Neutrophil (primary cell): ENCODE measurements at regions not wholly inside any gene's neighbourhood (a gene's known extent, or its start where the extent isn't known, plus 50 kb on each side); places are given as distances from the start of the nearest gene placed in this dataset.

ENCODE experiments used
- H3K27ac ChIP-seq: fragments of 200-600 bp; sonication (generic); 2 replicates; pipeline ENCODE4 v1.5.1; 2016; ENCODE audit warnings: mild to moderate bottlenecking, moderate library complexity
- H3K27me3 ChIP-seq: fragments of 200-600 bp; sonication (generic); 2 replicates; pipeline ENCODE4 v1.6.0; 2016; ENCODE audit warnings: mild to moderate bottlenecking
- H3K36me3 ChIP-seq: fragments of 200-600 bp; sonication (generic); 2 replicates; pipeline ENCODE4 v1.5.1; 2017
- H3K4me1 ChIP-seq, 2 experiments: fragments of 200-600 bp in 1 of 2; sonication (generic) in 1 of 2; 1 replicate in 1 of 2; 2 replicates in 1 of 2; pipeline versions ENCODE4 v1.5.1 to v1.6.1; 2013 to 2016; ENCODE audit warnings: low read depth in 1 of 2, low read length in 1 of 2, mild to moderate bottlenecking in 1 of 2, moderate library complexity in 1 of 2; ENCODE audit not compliant: control insufficient read depth in 1 of 2, insufficient read depth in 1 of 2
- H3K4me3 ChIP-seq, 2 experiments: fragments of 200-600 bp in 1 of 2; sonication (generic) in 1 of 2; 1 replicate in 1 of 2; 2 replicates in 1 of 2; pipeline ENCODE4 v1.5.1; 2013 to 2016; ENCODE audit warnings: low read depth in 1 of 2, low read length in 1 of 2, mild to moderate bottlenecking in 1 of 2, moderate library complexity in 1 of 2
- H3K9me3 ChIP-seq: fragments of 200-600 bp; sonication (generic); 2 replicates; pipeline ENCODE4 v1.5.1; 2016
- TF ChIP-seq, protein P1 (sequence below): fragments of 200-600 bp; sonication (generic); IDR thresholded peaks from 2 replicates; pipeline ENCODE4 v1.5.1; 2016; ENCODE audit warnings: antibody characterized with exemption

DNA sequence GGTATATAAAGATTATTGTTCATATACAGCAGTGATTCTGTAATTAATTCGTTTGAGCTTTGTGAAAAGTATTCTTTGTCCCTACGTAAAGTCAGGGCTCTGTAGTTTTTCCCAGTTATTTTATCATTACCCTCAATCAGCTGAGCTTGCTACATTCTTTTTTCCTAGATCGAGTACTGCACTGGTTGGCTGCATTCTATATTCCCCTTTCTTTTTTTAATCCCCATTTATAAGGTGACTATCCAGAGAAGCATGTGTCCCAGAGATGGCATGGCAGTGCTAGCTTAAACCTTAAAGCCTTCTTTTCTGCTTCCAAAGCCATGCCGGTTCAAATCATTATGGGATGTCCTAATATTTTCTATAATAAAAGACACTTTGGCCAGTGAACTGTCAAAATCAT lies 230.1 kb upstream of the CELF2 start:
- H3K27ac ChIP-seq, result no peak overlapping the region
- H3K9me3 ChIP-seq, result no peaks in the 10 kb centered on the region
- H3K4me3 ChIP-seq, result no peak overlapping the region
- H3K4me1 ChIP-seq, result peaks cover 15 to 20% of the 10 kb centered on the region in 2 experiments
- no peaks in the 10 kb centered on the region for H3K36me3 ChIP-seq
- peaks cover 56% of the 10 kb centered on the region for H3K27me3 ChIP-seq
- TF ChIP-seq, protein P1, sequence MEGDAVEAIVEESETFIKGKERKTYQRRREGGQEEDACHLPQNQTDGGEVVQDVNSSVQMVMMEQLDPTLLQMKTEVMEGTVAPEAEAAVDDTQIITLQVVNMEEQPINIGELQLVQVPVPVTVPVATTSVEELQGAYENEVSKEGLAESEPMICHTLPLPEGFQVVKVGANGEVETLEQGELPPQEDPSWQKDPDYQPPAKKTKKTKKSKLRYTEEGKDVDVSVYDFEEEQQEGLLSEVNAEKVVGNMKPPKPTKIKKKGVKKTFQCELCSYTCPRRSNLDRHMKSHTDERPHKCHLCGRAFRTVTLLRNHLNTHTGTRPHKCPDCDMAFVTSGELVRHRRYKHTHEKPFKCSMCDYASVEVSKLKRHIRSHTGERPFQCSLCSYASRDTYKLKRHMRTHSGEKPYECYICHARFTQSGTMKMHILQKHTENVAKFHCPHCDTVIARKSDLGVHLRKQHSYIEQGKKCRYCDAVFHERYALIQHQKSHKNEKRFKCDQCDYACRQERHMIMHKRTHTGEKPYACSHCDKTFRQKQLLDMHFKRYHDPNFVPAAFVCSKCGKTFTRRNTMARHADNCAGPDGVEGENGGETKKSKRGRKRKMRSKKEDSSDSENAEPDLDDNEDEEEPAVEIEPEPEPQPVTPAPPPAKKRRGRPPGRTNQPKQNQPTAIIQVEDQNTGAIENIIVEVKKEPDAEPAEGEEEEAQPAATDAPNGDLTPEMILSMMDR, result no peak

DNA sequence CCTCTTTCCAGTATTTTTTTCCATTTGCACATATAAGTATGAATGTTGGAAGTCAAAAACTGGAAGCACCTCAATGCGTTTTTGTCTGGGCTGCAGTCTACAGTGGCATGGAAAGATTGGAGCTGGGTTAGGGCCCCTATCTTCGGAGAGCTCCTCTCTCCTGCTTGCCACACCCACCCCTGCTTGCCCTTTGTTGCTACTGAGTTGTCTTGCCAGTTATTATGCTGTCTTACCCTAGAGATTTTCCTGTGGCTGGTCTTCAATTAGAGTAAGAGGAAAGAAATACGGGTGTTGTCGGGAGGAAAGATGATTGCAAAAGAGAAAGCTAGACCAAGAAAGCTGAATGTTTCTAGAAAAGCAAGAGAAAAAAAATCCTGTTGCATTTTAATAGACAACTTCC lies 228.9 kb upstream of the CELF2 start:
- Histone ChIP-seq H3K9me3 (no peaks in the 10 kb centered on the region), H3K4me1 (peaks cover 15 to 20% of the 10 kb centered on the region in 2 experiments), H3K4me3 (no peak overlapping the region), H3K27ac (no peak overlapping the region), H3K27me3 (peaks cover 45% of the 10 kb centered on the region), H3K36me3 (no peaks in the 10 kb centered on the region)
- TF ChIP-seq, protein P1, result no peak

DNA sequence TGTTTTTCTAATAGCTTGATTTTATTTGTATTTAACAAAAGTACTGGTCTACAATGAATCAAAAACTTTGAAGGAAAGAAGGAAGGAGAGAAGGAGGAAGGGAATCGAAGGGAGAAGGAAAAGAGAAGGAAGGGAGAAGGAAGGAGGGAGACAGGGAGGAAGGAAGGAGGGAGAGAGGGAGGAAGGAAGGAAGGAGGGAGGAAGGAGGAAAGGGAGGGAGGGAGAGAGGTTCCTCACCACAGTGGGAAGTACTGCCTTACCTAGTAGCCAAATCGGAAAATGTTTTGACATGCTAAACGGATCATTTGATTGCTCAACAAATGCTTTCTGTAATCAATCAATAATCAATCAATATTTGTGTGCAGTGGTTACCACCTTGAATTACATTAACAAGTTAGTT lies 225.8 kb upstream of the CELF2 start:
- Histone ChIP-seq H3K36me3 (no peaks in the 10 kb centered on the region), H3K27me3 (peaks cover 48% of the 10 kb centered on the region), H3K4me1 (peaks cover under 1 to 9% of the 10 kb centered on the region in 2 experiments), H3K27ac (no peak overlapping the region), H3K4me3 (no peak overlapping the region), H3K9me3 (no peaks in the 10 kb centered on the region)
- TF ChIP-seq, protein P1, result no peak

DNA sequence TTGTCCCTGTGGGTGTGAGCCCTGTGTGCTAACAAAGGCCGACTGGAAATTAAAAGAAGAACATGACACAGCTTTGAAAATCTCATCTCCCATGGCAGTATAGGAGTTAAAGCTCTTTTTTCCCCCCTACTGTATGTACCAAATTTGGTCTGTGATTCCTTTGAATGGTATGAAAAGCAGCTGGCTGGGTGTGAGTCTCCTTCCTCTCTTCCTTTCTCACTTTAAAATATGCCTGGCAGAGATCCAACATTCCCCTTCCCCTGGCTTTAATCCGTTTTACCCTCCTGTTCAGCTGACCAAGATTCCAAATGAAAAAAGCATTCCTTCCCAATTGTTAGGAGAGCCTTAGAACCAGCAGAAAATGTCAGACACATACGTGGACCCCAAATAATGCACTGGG lies 225.0 kb upstream of the CELF2 start:
- peaks cover 0 to 7% of the 10 kb centered on the region in 2 experiments for H3K4me1 ChIP-seq
- H3K27me3 ChIP-seq, result peaks cover 50% of the 10 kb centered on the region
- H3K9me3 ChIP-seq, result no peaks in the 10 kb centered on the region
- no peaks in the 10 kb centered on the region for H3K36me3 ChIP-seq
- H3K27ac ChIP-seq, result no peak overlapping the region
- TF ChIP-seq, protein P1, result no peak
- no peak overlapping the region for H3K4me3 ChIP-seq

DNA sequence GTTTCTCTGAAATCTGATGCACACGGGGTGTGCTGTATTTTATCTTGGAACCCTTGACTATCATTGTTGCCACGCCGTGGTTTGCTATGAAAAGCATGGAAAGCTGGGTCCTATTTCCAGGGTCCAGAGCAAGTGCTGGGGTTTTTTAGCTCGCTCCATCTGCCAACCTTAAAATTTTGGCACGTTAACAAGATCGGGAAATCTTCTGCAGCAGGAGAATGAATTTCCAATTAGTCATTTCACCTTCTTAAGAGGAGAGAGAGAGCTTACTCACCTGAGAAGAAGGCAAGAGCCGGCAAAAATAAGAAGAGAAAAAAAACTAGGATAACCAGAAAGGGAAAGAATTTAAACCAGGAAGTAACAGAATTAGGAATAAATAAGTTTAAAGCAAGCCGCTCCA lies 223.6 kb upstream of the CELF2 start:
- TF ChIP-seq, protein P1, result no peak
- no peak overlapping the region for H3K4me3 ChIP-seq
- no peaks in the 10 kb centered on the region for H3K36me3 ChIP-seq
- H3K27me3 ChIP-seq, result peaks cover 52% of the 10 kb centered on the region
- H3K9me3 ChIP-seq, result no peaks in the 10 kb centered on the region
- no peak overlapping the region for H3K27ac ChIP-seq
- H3K4me1 ChIP-seq, result peaks cover 0 to under 1% of the 10 kb centered on the region in 2 experiments

DNA sequence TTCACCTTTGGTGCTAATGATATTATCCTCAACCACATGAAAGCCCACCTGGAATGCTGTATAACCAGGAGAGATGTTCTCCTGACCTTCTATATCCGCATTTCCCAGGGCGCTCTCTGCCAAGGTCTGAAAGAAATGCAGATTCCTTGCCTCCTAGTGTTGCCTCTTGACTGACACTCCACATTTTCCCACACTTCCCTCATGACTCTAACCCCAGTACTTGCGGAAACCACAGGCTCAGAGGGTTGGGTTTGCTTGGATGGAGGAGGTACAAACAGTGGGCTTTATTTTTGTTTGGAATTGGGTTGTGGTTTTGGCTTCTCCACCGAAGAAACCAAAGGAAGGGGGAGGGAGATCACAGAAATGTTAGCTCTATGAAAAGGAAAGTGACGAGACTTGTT lies 222.9 kb upstream of the CELF2 start:
- H3K4me3 ChIP-seq, result no peak overlapping the region
- H3K4me1 ChIP-seq, result no peaks in the 10 kb centered on the region
- H3K27ac ChIP-seq, result no peak overlapping the region

More for the DNA sequence above, 222.9 kb upstream of the CELF2 start:
- Histone ChIP-seq H3K27me3 (peaks cover 52% of the 10 kb centered on the region), H3K36me3 (no peaks in the 10 kb centered on the region), H3K9me3 (no peaks in the 10 kb centered on the region)
- TF ChIP-seq, protein P1, result no peak
